ENCODE measurements at regions not wholly inside any gene's neighbourhood (a gene's known extent, or its start where the extent isn't known, plus 50 kb on each side); places are given as distances from the start of the nearest gene placed in this dataset.

- Histone ChIP-seq H2BK120ac (ENCODE audit: low read depth, low read length) (no peak overlapping the region), H3K36me3 (ENCODE audit: control insufficient read depth, insufficient read depth, low read length) (no peaks in the 10 kb centered on the region), H3K27ac (ENCODE audit: insufficient read depth, low read length) (no peak overlapping the region), H2BK5ac (ENCODE audit: low read depth, low read length, poor library complexity, severe bottlenecking) (no peak overlapping the region), H3K23ac (ENCODE audit: low read depth, low read length) (no peak overlapping the region), H3K4me1 (ENCODE audit: control insufficient read depth, insufficient read depth, low read length) (no peaks in the 10 kb centered on the region), H2BK15ac (ENCODE audit: low read depth, low read length) (no peak overlapping the region), H3K9me1 (ENCODE audit: insufficient read depth, low read length) (no peaks in the 10 kb centered on the region), H3K4me3 (ENCODE audit: insufficient read depth, low read depth, low read length) (no peak overlapping the region), H4K8ac (ENCODE audit: low read depth in 2 of 2, low read length in 2 of 2) (no peak overlapping the region), H2BK20ac (ENCODE audit: low read depth, low read length) (no peak overlapping the region), H3K4ac (ENCODE audit: low read depth, low read length) (no peak overlapping the region), H3K9me3 (ENCODE audit: control insufficient read depth, insufficient read depth, low read length) (no peaks in the 10 kb centered on the region), H3K14ac (replicated peaks; ENCODE audit: low read depth, low read length) (no peak overlapping the region), H4K20me1 (ENCODE audit: insufficient read depth, low read length) (no peaks in the 10 kb centered on the region), H3K9ac (ENCODE audit: low read depth, low read length) (no peak overlapping the region), H2AFZ (replicated peaks; ENCODE audit: low read length, poor library complexity) (no peak overlapping the region), H3K56ac (ENCODE audit: extremely low read depth, insufficient read depth, low read length) (no peak overlapping the region), H3K27me3 (ENCODE audit: control insufficient read depth, insufficient read depth, low read length) (peaks cover 37% of the 10 kb centered on the region), H4K91ac (ENCODE audit: insufficient read depth, low read depth, low read length) (no peak overlapping the region), H3K18ac (ENCODE audit: low read depth, low read length) (no peak overlapping the region), H4K5ac (ENCODE audit: low read depth, low read length) (no peak overlapping the region), H3K4me2 (ENCODE audit: low read depth, low read length) (no peak overlapping the region), H2AK5ac (ENCODE audit: low read depth, low read length) (no peak overlapping the region), H2AK9ac (replicated peaks; ENCODE audit: low read depth, low read length, poor library complexity) (no peak overlapping the region), H3K79me1 (ENCODE audit: low read depth in 1 of 2, low read length in 2 of 2) (no peaks in the 10 kb centered on the region)
- BruUV-seq (replicated peaks), result no TSS peak
- TF ChIP-seq RCOR1 (IDR thresholded peaks at IDR 0.05; ENCODE audit: insufficient replicate concordance, low read length) (no peak), CTCF (conservative IDR thresholded peaks at IDR 0.05; ENCODE audit: low read depth, low read length) (no peak), RAD21 (IDR thresholded peaks at IDR 0.05; ENCODE audit: low read length) (no peak), ELK1 (IDR thresholded peaks at IDR 0.05; ENCODE audit: borderline replicate concordance, low read depth, low read length) (no peak), USF2 (IDR thresholded peaks at IDR 0.05; ENCODE audit: low read depth, low read length) (no peak), CHD1 (IDR thresholded peaks at IDR 0.05; ENCODE audit: low read depth, low read length) (no peak), MAFK (IDR thresholded peaks at IDR 0.05; ENCODE audit: low read depth, low read length) (no peak), BHLHE40 (IDR thresholded peaks at IDR 0.05; ENCODE audit: low read depth, low read length) (no peak), MAZ (IDR thresholded peaks at IDR 0.05; ENCODE audit: borderline replicate concordance, low read depth, low read length) (no peak), CEBPB (IDR thresholded peaks at IDR 0.05; ENCODE audit: low read depth, low read length) (no peak), RFX5 (IDR thresholded peaks at IDR 0.05; ENCODE audit: low read depth, low read length) (no peak), SMC3 (IDR thresholded peaks at IDR 0.05; ENCODE audit: low read depth, low read length) (no peak), POLR2A (IDR thresholded peaks at IDR 0.05; ENCODE audit: low read depth, low read length) (no peak), MXI1 (IDR thresholded peaks at IDR 0.05; ENCODE audit: borderline replicate concordance, low read depth, low read length) (no peak), NFE2L2 (IDR thresholded peaks at IDR 0.05; ENCODE audit: low read depth, low read length) (no peak)
- in situ Hi-C loops (cut with MboI; ENCODE audit: low sequenced_read_pairs), result loop anchor here (25.0 kb wide), 1 partner anchor 806 kb away; no protein-coding TSS in a partner anchor
- intact Hi-C loops (cut with micrococcal nuclease), result loop anchor here (2.0 to 10.0 kb wide), 3 partner anchors 312 to 1716 kb away; no protein-coding TSS in a partner anchor
- ChIA-PET POLR2A (ENCODE audit: unreplicated experiment) (no interaction called here), CTCF (interaction anchor here (1.1 to 2.4 kb wide), 9 partner anchors 9 to 800 kb away, joined by 3 to 12 read pairs (median 6); no protein-coding TSS in a partner anchor)
- DNase-seq, result no peak
- no peak for ATAC-seq (ENCODE audit: low read depth)
- dilution Hi-C loops (cut with HindIII; ENCODE audit: low sequenced_read_pairs, unreplicated experiment), result loop anchor here (25.0 kb wide), 1 partner anchor 481 kb away; no protein-coding TSS in a partner anchor
- no CpG with 5 or more reads among the region's 3 CpGs for WGBS, 2 experiments (ENCODE audit: extremely low coverage in 2 of 2, insufficient read length in 1 of 2)
These were observed 430.9 kb downstream of the ETS1 start for GRCh38 chr11:128156486-128156885.
